ENCODE measurements at regions not wholly inside any gene's neighbourhood (a gene's known extent, or its start where the extent isn't known, plus 50 kb on each side); places are given as distances from the start of the nearest gene placed in this dataset.

DNA sequence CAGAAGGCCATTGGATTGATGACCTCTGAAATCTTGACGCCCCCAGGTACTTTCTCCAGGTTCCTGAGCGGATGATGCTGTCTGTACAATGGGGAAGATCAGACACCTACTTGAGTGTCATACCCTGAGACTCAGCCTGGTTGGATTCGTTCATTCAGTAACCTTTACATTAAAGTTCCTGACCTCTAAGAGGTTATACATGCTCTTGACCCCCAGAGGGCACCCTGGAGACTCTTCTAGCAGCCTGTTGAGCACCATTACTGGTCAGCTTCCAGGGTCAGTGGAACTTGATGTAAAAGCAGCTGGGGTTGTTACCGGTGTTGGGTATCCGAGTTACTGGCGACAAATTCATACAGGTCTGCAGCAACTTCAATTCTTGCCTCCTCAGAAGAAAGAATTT lies 114.3 kb upstream of the ZNF678 start:
- no peak for TF ChIP-seq EZH2 (IDR thresholded peaks at IDR 0.05)
- TF ChIP-seq POLR2AphosphoS5 (IDR thresholded peaks at IDR 0.05; ENCODE audit: borderline replicate concordance, low read depth, low read length): no peak
- TF ChIP-seq FOXP2 (optimal IDR thresholded peaks at IDR 0.05; ENCODE audit: control extremely low read depth, extremely low read length, insufficient read depth): no peak

Measured in SK-N-MC (cell line).